GM10248 (cell line): ENCODE measurements at regions not wholly inside any gene's neighbourhood (a gene's known extent, or its start where the extent isn't known, plus 50 kb on each side); places are given as distances from the start of the nearest gene placed in this dataset.

ENCODE experiments used
- CTCF ChIA-PET: fragments of 300-600 bp; sonication (Branson Sonifier 250); formaldehyde crosslinking; extraction: SDS; loops from one replicate; lab custom pipeline; 2021; ENCODE audit warnings: antibody characterized with exemption; lab: Yijun Ruan, JAX
- POLR2A ChIA-PET: fragments of 350-650 bp; sonication (Branson Sonifier 250); formaldehyde crosslinking; extraction: SDS; loops from one replicate; lab custom pipeline; 2020; ENCODE audit warnings: antibody characterized with exemption; lab: Yijun Ruan, JAX
- DNase-seq: peaks from one replicate; pipeline ENCODE4 v3.0.0; 2012; ENCODE audit errors: extremely low spot score
- TF ChIP-seq, protein P1 (sequence below): IDR thresholded peaks from 2 replicates; pipeline ENCODE4 v1.5.1; 2012; ENCODE audit warnings: mild to moderate bottlenecking, low read depth; ENCODE audit errors: extremely low read depth, missing control alignments, control extremely low read depth

DNA sequence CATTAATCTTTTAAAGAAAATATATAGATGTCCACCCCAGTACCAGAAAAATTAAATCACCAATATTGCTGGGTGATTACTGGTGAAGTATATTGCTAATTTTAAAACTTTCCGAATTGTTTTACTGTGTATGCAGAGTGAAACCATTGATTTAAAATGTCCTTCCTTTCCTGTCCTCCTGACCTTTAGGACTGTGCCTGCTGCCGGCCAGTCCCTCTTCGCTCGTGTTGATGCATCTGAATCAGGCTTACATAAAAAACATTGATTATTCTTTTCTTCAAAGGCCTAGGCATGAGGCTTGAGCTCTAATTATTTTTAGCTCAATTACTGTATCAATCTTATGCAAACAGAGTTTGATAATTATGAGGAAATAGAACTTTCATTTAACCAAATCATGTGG is 1128.1 kb downstream of the BRINP3 start:
- ChIA-PET POLR2A (no interaction called here), CTCF (no interaction called here)
- no peak for DNase-seq
- TF ChIP-seq, protein P1, sequence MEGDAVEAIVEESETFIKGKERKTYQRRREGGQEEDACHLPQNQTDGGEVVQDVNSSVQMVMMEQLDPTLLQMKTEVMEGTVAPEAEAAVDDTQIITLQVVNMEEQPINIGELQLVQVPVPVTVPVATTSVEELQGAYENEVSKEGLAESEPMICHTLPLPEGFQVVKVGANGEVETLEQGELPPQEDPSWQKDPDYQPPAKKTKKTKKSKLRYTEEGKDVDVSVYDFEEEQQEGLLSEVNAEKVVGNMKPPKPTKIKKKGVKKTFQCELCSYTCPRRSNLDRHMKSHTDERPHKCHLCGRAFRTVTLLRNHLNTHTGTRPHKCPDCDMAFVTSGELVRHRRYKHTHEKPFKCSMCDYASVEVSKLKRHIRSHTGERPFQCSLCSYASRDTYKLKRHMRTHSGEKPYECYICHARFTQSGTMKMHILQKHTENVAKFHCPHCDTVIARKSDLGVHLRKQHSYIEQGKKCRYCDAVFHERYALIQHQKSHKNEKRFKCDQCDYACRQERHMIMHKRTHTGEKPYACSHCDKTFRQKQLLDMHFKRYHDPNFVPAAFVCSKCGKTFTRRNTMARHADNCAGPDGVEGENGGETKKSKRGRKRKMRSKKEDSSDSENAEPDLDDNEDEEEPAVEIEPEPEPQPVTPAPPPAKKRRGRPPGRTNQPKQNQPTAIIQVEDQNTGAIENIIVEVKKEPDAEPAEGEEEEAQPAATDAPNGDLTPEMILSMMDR = no peak

DNA sequence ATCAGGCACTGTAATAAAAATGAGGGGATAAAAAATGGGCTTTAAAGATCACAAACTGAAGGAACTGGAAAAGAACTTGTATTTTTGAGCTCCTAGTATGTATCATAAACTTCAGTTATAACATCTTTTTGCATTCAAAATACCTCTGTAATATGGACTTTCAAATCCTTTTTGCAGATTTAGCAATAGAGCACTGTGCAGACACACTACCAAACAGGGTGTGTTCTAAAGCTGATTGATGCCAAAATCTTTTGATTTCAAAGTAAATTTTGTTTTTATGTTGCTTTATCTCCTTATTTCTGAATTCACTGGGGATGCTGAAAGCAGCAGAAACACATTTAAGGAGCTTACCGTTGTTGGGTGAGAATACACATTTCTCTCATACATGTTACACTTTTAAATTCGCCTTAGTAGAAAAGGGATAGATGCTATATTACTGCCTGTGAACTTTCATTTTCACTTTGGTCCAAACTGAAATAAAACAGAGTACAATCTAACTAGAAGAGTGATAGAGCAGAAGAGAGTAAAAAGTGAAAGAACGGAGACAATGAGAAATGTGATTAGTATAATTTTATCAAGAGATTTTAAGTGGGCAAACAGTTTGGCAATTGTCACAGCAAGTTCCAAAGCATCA is 1126.6 kb downstream of the BRINP3 start:
- TF ChIP-seq, protein P1 = no peak
- CTCF ChIA-PET = interaction anchor here (1.1 to 1.5 kb wide), 3 partner anchors 11 to 16 kb away, joined by 3 to 6 read pairs (median 3); no protein-coding TSS in a partner anchor
- no peak for DNase-seq
- POLR2A ChIA-PET = no interaction called here

DNA sequence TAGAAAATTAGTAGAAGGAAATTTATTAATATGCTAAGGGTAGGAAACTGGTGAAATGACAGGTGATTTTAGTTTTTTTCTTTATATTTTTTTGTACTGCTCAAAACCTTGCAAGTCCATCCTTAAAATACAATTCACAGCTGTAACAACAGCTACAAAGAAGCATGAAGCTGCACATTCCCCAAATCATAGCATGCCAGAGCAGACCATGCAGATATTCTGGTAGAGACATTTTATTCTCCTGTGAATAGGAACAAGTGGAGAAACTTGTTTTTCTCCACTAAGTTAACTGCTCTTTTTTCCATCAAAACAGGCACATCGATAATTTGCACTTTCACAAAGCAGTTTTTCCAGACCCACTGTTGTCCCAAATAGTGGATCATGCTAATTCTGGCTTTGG is 1125.7 kb downstream of the BRINP3 start:
- TF ChIP-seq, protein P1 = no peak
- ChIA-PET POLR2A (no interaction called here), CTCF (no interaction called here)
- DNase-seq = no peak

DNA sequence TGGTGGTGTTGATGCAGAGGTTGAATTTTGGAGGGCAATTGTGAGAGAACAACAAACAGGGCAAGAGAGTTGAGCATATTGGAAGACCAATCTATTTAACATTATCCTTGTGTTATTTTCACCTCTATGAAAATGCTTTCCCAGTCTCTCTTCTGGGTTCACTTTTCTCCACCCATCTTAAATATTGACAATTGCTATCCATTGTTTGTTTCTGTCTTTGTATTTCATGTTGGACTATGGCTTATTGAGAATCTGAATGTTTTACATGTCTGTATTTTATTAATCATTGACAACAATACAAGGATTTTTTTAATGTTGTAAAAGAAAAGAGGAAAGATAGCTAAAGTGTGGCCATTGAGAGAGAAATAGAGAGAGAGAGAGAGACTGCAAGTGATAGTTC is 1121.5 kb downstream of the BRINP3 start:
- TF ChIP-seq, protein P1 = no peak
- ChIA-PET CTCF (no interaction called here), POLR2A (no interaction called here)
- DNase-seq = no peak

DNA sequence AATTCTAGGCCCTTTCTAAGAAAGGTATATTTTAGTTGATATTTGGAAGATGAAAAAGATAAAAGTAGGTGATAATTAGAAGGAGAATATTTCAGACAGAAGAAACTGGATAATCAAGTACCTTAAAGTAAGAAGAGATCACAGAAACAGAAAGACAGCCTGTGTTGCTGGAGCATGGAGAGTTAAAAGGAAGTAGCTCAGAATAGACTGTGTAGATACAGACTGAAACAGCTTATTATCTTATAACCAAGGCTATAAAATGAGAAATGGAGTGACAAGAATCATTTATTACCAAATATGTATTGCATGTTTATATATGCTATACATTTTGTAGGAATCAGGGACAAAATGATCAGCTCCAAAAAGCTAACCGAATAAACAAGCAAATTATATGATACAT is 1120.3 kb downstream of the BRINP3 start:
- POLR2A ChIA-PET = no interaction called here
- TF ChIP-seq, protein P1 = no peak
- CTCF ChIA-PET = no interaction called here
- no peak for DNase-seq

DNA sequence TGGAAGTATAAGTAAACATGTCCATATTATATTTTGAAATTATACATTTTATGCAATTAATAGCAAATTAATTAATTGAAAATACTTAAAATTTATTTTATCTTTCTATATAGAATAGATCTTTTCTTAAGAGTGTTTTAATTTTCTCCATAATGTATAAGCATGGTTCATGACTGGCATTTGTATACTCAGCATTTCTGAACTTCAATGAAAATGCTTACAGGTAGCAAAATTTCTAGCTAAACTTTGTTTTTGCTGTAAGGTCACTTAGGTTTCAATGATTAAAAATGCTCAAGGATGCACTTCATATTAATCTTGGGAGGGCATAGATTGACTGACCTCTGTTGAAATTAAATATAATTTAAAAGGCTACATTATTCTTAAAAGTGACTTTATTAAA is 1108.1 kb downstream of the BRINP3 start:
- POLR2A ChIA-PET = no interaction called here
- TF ChIP-seq, protein P1 = no peak
- no peak for DNase-seq
- CTCF ChIA-PET = no interaction called here
